ENCODE measurements at regions not wholly inside any gene's neighbourhood (a gene's known extent, or its start where the extent isn't known, plus 50 kb on each side); places are given as distances from the start of the nearest gene placed in this dataset.

GRCh38 chr5:110027527-110028322 lies 338.0 kb downstream of the MAN2A1 start:
- H3K27ac ChIP-seq (ENCODE audit: poor library complexity, severe bottlenecking) = no peak overlapping the region
- no peaks in the 10 kb centered on the region for H3K9me3 ChIP-seq (ENCODE audit: severe bottlenecking)
- H3K36me3 ChIP-seq (ENCODE audit: low read depth) = no peaks in the 10 kb centered on the region
- no peak for DNase-seq (ENCODE audit: low spot score)
- H3K27me3 ChIP-seq (ENCODE audit: insufficient read depth, poor library complexity, severe bottlenecking) = peaks cover 4% of the 10 kb centered on the region
- no peaks in the 10 kb centered on the region for H3K4me1 ChIP-seq (ENCODE audit: insufficient read depth, poor library complexity, severe bottlenecking)
- TF ChIP-seq CTCF (IDR thresholded peaks at IDR 0.05; ENCODE audit: poor library complexity, severe bottlenecking) = no peak
- 0 out of 3 replicates have a peak, but pooled peaks have one; percentile 17 for ATAC-seq (ENCODE audit: low read depth)
- H3K4me3 ChIP-seq (ENCODE audit: severe bottlenecking) = no peak overlapping the region

GRCh38 chr5:110031402-110032140 lies 341.8 kb downstream of the MAN2A1 start:
- H3K27me3 ChIP-seq (ENCODE audit: insufficient read depth, poor library complexity, severe bottlenecking) = peaks cover 4% of the 10 kb centered on the region
- ATAC-seq (ENCODE audit: low read depth) (no peak), DNase-seq (ENCODE audit: low spot score) (no peak)
- no peaks in the 10 kb centered on the region for H3K9me3 ChIP-seq (ENCODE audit: severe bottlenecking)
- H3K4me3 ChIP-seq (ENCODE audit: severe bottlenecking) = no peak overlapping the region
- H3K36me3 ChIP-seq (ENCODE audit: low read depth) = no peaks in the 10 kb centered on the region
- no peaks in the 10 kb centered on the region for H3K4me1 ChIP-seq (ENCODE audit: insufficient read depth, poor library complexity, severe bottlenecking)
- TF ChIP-seq CTCF (IDR thresholded peaks at IDR 0.05; ENCODE audit: poor library complexity, severe bottlenecking) = no peak
- H3K27ac ChIP-seq (ENCODE audit: poor library complexity, severe bottlenecking) = no peak overlapping the region

DNA sequence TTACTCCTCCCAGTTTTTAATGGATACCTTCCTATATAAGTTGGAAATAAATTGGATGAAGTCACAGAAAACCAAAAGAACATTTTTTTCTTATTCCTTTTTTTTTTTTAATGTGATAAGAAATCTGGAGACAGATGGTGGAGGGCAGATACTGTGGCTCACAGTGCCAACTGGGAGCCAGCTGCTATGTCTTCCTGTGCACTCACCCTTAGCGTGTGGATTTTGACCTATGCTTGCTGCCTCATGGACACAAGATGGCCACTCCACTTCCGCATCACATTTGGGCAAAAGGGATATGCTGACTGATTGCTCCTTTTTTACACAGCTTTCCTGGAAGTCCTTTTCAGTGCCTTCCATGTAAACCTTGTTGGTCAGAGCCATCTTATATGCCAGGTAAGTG lies 342.6 kb downstream of the MAN2A1 start:
- ATAC-seq (ENCODE audit: low read depth) = no peak
- H3K4me3 ChIP-seq (ENCODE audit: severe bottlenecking) = no peak overlapping the region
- H3K4me1 ChIP-seq (ENCODE audit: insufficient read depth, poor library complexity, severe bottlenecking) = no peaks in the 10 kb centered on the region
- H3K27ac ChIP-seq (ENCODE audit: poor library complexity, severe bottlenecking) = no peak overlapping the region
- no peaks in the 10 kb centered on the region for H3K36me3 ChIP-seq (ENCODE audit: low read depth)
- TF ChIP-seq CTCF (IDR thresholded peaks at IDR 0.05; ENCODE audit: poor library complexity, severe bottlenecking) = no peak
- H3K27me3 ChIP-seq (ENCODE audit: insufficient read depth, poor library complexity, severe bottlenecking) = peaks cover 4% of the 10 kb centered on the region
- no peaks in the 10 kb centered on the region for H3K9me3 ChIP-seq (ENCODE audit: severe bottlenecking)
- DNase-seq (ENCODE audit: low spot score) = no peak

DNA sequence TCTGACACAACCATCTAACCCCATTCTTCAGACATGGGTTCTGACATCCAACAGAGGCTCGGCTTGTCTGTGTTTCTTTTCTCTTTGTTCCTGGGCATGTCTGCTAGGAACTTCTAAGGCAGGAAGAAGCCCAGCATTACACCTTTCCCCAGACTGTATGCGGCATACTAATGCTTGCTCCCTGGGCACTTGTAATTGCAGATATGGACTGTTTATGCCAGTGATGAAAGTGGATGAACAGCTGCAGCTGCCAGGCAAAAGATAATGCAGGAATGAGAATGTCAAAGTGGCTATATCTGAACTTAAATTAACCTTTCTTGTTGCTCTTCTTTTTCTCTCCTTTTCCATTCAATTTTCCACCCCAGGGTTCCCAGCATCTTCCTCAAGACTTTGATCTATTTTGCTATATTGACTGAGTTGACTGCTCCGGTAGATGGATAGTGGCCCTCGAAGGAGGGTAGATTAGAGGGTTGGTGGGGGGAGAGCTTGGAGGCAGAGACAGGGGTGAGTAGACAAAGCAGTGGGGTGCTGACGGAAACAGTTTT lies 344.4 kb downstream of the MAN2A1 start:
- Histone ChIP-seq H3K4me1 (ENCODE audit: insufficient read depth, poor library complexity, severe bottlenecking) (no peaks in the 10 kb centered on the region), H3K27ac (ENCODE audit: poor library complexity, severe bottlenecking) (no peak overlapping the region), H3K36me3 (ENCODE audit: low read depth) (no peaks in the 10 kb centered on the region), H3K9me3 (ENCODE audit: severe bottlenecking) (no peaks in the 10 kb centered on the region), H3K4me3 (ENCODE audit: severe bottlenecking) (no peak overlapping the region), H3K27me3 (ENCODE audit: insufficient read depth, poor library complexity, severe bottlenecking) (peaks cover 4% of the 10 kb centered on the region)
- ATAC-seq (ENCODE audit: low read depth) (no peak), DNase-seq (ENCODE audit: low spot score) (no peak)
- no peak for TF ChIP-seq CTCF (IDR thresholded peaks at IDR 0.05; ENCODE audit: poor library complexity, severe bottlenecking)

Data from RWPE2 (cell line).